GM23248 (cell line): ENCODE measurements at regions not wholly inside any gene's neighbourhood (a gene's known extent, or its start where the extent isn't known, plus 50 kb on each side); places are given as distances from the start of the nearest gene placed in this dataset.

ENCODE experiments used
- EZH2 ChIP-seq: fragments of 200-600 bp; sonication (generic); IDR thresholded peaks from 2 replicates; pipeline ENCODE4 v1.6.1; 2018; ENCODE audit warnings: antibody characterized with exemption, mild to moderate bottlenecking; ENCODE audit not compliant: insufficient read depth, poor library complexity, severe bottlenecking
- EZH2phosphoT487 ChIP-seq: fragments of 200-600 bp; sonication (generic); IDR thresholded peaks from 2 replicates; pipeline ENCODE4 v1.6.1; 2018; ENCODE audit warnings: antibody characterized with exemption, moderate library complexity, mild to moderate bottlenecking, low read depth; ENCODE audit not compliant: insufficient read depth

GRCh38 chr13:73943965-73944233 lies 190.3 kb downstream of the KLF12 start:
- TF ChIP-seq EZH2phosphoT487 (no peak), EZH2 (no peak)
